MG63 (cell line): ENCODE measurements at regions not wholly inside any gene's neighbourhood (a gene's known extent, or its start where the extent isn't known, plus 50 kb on each side); places are given as distances from the start of the nearest gene placed in this dataset.

Experiments used
- DNase-seq: peaks from one replicate; pipeline ENCODE4 v3.0.0-alpha.2; 2020
- H3K27me3 ChIP-seq: fragments of 250-450 bp; sonication (Bioruptor Pico); 2 replicates; pipeline ENCODE4 v1.5.1; 2020; ENCODE audit warnings: mild to moderate bottlenecking, moderate library complexity
- H3K36me3 ChIP-seq: fragments of 250-450 bp; sonication (Bioruptor Pico); 2 replicates; pipeline ENCODE4 v1.5.1; 2020; ENCODE audit warnings: mild to moderate bottlenecking, moderate library complexity
- H3K4me3 ChIP-seq: fragments of 250-450 bp; sonication (Bioruptor Pico); 2 replicates; pipeline ENCODE4 v1.5.1; 2020; ENCODE audit warnings: mild to moderate bottlenecking, moderate library complexity
- H3K9me3 ChIP-seq: fragments of 250-450 bp; sonication (Bioruptor Pico); 2 replicates; pipeline ENCODE4 v1.5.1; 2020; ENCODE audit warnings: mild to moderate bottlenecking, moderate library complexity

DNA sequence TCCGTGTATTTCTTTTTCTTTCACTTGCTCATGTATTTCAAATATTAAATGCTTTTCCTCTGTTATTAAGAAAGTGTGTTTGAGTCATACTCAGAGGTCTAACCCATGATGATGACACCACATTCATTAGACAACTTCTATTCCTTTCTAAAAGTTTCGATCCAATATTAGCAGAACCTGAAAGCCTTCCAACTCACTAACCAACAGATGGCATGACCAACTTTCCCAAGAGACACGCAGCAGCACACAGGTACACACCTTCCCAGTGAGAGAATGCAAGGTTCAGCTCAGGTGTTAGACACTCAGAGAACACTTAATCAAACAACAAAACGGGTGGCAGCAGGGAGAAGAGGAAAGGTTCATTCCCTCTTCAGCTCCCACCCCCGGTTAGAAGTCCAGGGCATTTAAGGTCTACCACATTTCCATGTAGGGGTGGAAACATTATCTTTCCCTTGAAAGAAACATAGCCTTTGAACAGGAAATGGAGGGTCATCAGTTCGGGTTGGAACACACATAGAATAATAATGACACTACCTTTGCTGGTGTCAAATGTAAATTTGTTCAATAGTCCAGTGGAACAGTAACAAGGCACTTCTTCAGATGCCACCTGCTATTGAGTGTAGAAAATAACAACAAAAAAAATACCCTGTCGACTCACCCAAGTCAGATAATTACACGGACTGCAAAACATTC lies 404.2 kb downstream of the COG6 start:
- no peaks in the 10 kb centered on the region for H3K27me3 ChIP-seq
- no peak overlapping the region for H3K4me3 ChIP-seq
- H3K36me3 ChIP-seq, result no peaks in the 10 kb centered on the region
- DNase-seq, result no peak
- no peaks in the 10 kb centered on the region for H3K9me3 ChIP-seq

DNA sequence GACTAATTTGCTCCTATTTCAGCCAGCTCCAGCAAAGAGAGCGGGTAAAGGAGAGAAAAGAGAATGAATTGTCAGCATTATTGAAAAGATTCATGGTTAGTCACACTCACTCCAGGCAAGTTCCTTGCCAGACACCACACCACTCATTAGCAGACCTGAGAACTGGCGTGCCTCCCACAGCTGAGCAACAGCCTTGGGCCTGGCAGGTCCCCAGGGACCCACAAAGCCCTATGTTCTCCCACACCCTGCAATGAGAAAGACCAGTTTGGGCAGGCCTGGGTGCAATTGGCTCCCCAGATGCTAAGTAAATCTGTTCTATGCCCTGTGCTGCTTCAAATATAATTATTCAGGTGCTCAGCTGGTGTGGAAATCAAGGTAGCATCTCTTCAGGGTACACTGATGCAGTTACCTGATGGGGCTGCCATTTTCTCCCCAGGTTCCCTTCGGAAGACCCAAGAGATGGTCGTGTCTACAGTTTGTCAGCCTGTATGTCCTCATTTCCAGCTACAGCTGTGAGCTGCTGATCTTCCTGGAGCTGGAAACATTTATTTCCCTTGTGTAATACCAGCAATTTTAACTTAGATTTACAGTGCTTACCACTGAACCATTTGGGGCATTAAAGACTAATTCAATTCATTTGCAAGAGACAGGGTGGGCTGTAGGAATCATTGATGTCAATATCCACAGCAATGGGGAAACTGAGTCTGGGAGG lies 405.0 kb downstream of the COG6 start:
- H3K4me3 ChIP-seq, result no peak overlapping the region
- no peaks in the 10 kb centered on the region for H3K9me3 ChIP-seq
- H3K27me3 ChIP-seq, result no peaks in the 10 kb centered on the region
- DNase-seq, result peak; percentile 94
- no peaks in the 10 kb centered on the region for H3K36me3 ChIP-seq

- Histone ChIP-seq H3K36me3 (no peaks in the 10 kb centered on the region), H3K4me3 (no peak overlapping the region), H3K27me3 (no peaks in the 10 kb centered on the region), H3K9me3 (no peaks in the 10 kb centered on the region)
- no peak for DNase-seq
Observed at GRCh38 chr13:40061466-40062450, 406.3 kb downstream of the COG6 start.

DNA sequence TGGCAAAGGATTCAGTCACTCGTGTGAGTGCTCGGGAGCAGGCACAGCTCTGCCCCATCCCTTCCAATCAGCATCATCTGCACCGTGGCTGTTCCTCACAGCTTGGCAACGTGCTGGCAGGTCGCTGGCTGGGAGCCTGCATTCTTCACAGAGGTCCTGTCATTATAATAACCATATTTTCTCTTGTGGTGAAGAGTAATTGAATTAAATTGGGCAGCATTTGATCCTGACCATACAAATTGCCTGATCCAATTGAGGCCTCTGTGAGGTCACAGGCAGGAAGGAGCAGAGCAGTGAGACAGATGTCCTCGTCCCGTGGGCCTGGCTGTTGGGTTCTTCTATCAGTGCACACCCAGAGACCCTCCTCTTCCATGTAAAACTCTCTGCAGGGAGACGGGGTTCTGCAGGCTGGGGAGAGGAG lies 407.8 kb downstream of the COG6 start:
- Histone ChIP-seq H3K9me3 (no peaks in the 10 kb centered on the region), H3K27me3 (no peaks in the 10 kb centered on the region), H3K4me3 (no peak overlapping the region), H3K36me3 (no peaks in the 10 kb centered on the region)
- DNase-seq, result peak; percentile 59

DNA sequence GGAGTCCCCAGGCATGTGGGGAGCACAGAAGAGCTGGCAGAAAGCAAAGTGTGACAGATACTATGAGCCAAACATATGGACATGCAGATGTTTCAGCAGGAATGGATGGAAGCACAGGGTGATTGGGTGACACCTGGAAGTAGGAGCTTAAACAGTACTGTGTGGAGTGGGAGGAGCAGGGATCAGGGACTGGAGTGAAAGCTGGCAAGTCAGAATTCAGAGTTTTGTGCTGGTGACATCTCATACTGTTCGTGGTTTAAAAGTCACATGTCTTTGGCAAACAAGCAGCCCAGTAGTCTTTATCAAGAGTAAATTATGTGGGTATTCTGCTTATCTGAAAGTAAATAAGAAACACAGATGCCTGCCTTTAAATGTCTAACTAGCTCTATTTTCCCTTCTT lies 408.2 kb downstream of the COG6 start:
- Histone ChIP-seq H3K36me3 (no peaks in the 10 kb centered on the region), H3K4me3 (no peak overlapping the region), H3K27me3 (no peaks in the 10 kb centered on the region), H3K9me3 (no peaks in the 10 kb centered on the region)
- no peak for DNase-seq

- peak; percentile 90 for DNase-seq
- H3K27me3 ChIP-seq, result no peaks in the 10 kb centered on the region
Observed at GRCh38 chr13:40064154-40065097, 409.0 kb downstream of the COG6 start.

DNA sequence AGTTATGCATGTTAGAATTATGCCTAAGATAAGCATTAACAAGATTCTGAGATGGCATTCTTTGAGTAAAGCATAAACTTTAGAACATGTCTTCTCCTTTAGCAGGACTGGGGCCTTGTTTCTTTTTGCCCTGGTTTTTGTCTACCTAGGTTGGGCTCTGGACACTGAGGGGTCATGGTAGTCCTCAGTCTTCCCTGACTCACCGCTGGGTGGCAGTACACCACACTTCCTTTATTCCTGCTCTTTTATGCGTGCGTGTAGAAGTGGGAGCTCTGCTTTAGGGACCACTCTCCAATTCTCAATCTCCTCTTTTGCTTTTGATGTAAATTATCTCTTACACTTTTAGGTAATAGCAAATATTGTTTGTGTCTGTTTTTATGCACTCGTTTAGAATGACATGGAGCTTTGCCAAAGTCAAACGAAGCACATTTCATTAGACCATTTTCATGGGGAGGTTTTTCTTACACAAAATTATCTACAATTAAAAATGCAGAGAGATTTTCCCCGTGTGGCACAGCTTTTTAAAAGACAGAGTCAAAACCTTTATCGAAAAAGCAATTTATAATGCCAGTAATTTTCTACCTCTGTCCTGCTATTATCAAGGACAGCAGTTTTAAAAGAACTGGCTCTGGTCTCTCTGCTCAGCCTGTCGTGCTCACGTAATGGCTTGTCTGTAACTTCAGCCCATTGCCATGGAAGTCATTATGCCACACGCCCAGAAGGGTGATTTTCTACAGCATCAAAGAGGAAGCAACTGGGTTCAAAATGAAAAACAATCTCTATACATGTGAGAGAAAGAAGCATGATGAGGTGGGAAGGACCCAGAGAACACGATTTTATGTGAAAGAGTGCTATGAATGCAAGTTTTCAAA lies 413.9 kb downstream of the COG6 start:
- no peaks in the 10 kb centered on the region for H3K36me3 ChIP-seq
- no peak overlapping the region for H3K4me3 ChIP-seq
- peak; percentile 39 for DNase-seq
- no peaks in the 10 kb centered on the region for H3K27me3 ChIP-seq
- no peaks in the 10 kb centered on the region for H3K9me3 ChIP-seq

More at GRCh38 chr13:40064154-40065097, 409.0 kb downstream of the COG6 start:
- H3K36me3 ChIP-seq, result no peaks in the 10 kb centered on the region
- no peaks in the 10 kb centered on the region for H3K9me3 ChIP-seq
- no peak overlapping the region for H3K4me3 ChIP-seq

DNA sequence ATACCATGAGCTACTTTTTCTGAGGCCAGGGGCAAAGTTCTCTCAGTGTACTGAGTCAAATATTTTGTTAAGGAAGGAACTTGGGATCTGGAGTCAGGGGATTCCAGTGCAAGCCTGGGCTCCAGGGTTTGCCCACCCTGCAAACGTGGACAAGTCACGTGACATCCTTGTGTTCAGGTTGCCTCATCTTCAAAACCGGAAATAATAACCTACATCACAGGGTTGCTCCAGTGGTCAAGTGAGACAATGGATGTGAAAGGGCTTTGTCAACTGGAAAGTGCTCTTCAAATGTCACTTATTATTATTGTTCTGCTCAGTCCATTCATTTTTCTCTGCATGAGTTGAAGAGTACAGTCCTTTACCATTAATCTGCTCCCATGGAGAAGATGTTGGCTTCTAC lies 414.9 kb downstream of the COG6 start:
- Histone ChIP-seq H3K36me3 (no peaks in the 10 kb centered on the region), H3K27me3 (no peaks in the 10 kb centered on the region), H3K9me3 (no peaks in the 10 kb centered on the region), H3K4me3 (no peak overlapping the region)
- no peak for DNase-seq

- Histone ChIP-seq H3K4me3 (no peak overlapping the region), H3K9me3 (no peaks in the 10 kb centered on the region), H3K36me3 (no peaks in the 10 kb centered on the region), H3K27me3 (no peaks in the 10 kb centered on the region)
- no peak for DNase-seq
Observed at GRCh38 chr13:40072663-40073120, 417.2 kb downstream of the COG6 start.

DNA sequence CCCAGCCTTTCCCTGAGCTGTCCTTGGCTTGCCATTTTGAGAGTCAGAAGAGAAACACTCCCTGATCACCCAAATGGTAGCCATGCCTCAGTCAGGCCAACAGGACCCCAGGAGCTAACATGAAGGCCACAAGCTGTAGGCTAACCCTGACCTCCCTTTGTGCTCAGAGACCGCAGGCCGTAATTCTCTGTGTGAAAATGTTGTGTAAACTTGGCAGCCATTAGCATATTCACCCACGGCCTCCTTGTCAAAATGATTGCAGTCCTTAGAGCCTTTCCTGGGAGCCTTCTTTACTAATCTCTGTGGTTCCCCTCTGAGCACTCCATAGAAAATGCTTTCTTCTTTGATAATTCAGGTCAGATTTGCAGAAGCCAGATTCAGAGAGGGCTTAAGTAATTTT lies 418.9 kb downstream of the COG6 start:
- Histone ChIP-seq H3K27me3 (no peaks in the 10 kb centered on the region), H3K4me3 (no peak overlapping the region), H3K9me3 (no peaks in the 10 kb centered on the region), H3K36me3 (no peaks in the 10 kb centered on the region)
- DNase-seq, result no peak

GRCh38 chr13:40075281-40075680 lies 419.8 kb downstream of the COG6 start:
- H3K36me3 ChIP-seq, result no peaks in the 10 kb centered on the region
- H3K9me3 ChIP-seq, result no peaks in the 10 kb centered on the region
- no peak for DNase-seq
- H3K27me3 ChIP-seq, result no peaks in the 10 kb centered on the region
- H3K4me3 ChIP-seq, result no peak overlapping the region

DNA sequence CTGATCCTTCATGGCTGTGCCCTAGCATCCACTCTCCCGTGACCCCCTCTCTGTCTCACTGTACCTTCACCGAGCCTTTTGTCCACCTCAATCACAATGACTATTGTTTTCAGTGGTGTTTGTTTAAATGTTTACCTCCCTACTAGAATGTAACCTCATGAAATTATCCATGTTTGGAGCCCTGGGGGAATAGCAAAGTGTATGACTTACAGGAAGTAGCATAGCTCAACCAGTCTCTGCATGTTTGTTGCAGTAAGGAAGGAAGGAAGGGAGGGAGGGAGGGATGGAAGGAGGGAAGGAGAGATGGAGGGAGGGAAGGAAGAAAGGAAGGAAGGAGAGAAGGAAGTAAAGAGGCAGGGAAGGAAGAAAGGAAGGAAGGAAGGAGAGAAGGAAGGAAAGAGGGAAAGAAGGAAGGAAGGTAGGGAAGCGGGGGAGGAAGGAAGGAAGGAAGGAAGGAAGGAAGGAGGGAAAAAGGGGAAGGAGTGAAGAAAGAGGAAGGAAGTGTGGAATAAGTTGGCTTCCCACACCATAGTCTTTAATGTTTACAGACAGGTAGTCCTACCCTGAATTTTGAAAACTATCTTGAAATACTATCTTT lies 421.4 kb downstream of the COG6 start:
- Histone ChIP-seq H3K4me3 (no peak overlapping the region), H3K27me3 (no peaks in the 10 kb centered on the region), H3K9me3 (no peaks in the 10 kb centered on the region), H3K36me3 (no peaks in the 10 kb centered on the region)
- no peak for DNase-seq

DNA sequence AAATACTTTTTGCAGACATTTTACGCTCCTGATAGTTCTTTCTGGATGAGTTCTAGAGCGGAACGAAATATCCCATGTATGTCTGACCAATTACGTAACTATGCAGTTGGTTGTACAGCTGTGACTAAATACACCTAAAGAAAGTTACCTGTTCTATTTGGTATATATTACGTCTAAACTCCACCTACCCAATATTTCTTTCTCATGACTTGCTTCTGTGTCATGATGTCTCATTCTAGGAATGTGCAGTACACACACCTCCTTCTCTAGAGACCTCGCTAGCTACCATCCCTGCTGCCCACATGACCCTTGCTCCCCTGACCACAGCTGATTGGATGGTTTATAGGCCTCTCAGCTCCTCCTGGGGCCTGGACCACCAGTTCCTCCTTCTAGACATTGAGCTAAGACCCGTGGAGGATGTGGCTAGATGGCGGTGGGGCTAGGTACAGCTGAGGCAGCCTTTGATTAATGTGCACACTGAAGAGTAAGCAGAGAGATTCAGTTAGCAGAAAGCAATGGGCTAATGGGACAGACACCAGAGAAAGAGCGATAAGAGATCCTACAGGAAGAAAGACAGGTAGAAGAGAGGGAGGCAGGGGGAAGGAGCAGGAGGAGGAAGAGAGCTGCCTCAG lies 422.1 kb downstream of the COG6 start:
- no peak for DNase-seq
- no peak overlapping the region for H3K4me3 ChIP-seq
- no peaks in the 10 kb centered on the region for H3K27me3 ChIP-seq

GRCh38 chr13:40079721-40080120 lies 424.3 kb downstream of the COG6 start:
- no peak for DNase-seq
- no peak overlapping the region for H3K4me3 ChIP-seq
- H3K9me3 ChIP-seq, result no peaks in the 10 kb centered on the region
- no peaks in the 10 kb centered on the region for H3K27me3 ChIP-seq
- no peaks in the 10 kb centered on the region for H3K36me3 ChIP-seq

More for the DNA sequence above, 422.1 kb downstream of the COG6 start:
- Histone ChIP-seq H3K36me3 (no peaks in the 10 kb centered on the region), H3K9me3 (no peaks in the 10 kb centered on the region)
